ENCODE measurements at regions not wholly inside any gene's neighbourhood (a gene's known extent, or its start where the extent isn't known, plus 50 kb on each side); places are given as distances from the start of the nearest gene placed in this dataset.

DNA sequence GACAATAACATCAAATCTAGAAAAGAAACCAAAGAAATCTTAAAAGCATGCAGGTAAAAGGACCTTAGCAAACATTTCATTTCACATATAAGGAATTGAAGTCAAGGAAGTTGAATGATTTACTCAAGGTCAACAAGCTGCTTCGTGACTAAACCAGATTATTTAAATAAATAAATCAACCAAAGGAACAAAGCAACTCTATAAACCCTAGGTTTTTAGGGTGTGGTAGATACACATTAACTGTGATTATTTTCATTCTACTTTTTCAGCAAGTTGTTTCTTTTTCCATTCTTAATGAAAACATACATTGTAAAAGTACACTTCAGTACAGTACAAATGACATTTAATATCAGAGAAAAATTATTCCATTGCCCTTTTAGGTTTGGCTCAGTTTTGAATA is 382.0 kb upstream of the STEAP1 start:
- Histone ChIP-seq H3K36me3 (no peaks in the 10 kb centered on the region), H3K4me1 (no peaks in the 10 kb centered on the region), H3K27me3 (no peaks in the 10 kb centered on the region), H3K4me3 (no peak overlapping the region), H3K27ac (no peak overlapping the region), H3K9me3 (no peaks in the 10 kb centered on the region)
- no peak for TF ChIP-seq POLR2AphosphoS5 (IDR thresholded peaks at IDR 0.05)
- TF ChIP-seq, protein P1, sequence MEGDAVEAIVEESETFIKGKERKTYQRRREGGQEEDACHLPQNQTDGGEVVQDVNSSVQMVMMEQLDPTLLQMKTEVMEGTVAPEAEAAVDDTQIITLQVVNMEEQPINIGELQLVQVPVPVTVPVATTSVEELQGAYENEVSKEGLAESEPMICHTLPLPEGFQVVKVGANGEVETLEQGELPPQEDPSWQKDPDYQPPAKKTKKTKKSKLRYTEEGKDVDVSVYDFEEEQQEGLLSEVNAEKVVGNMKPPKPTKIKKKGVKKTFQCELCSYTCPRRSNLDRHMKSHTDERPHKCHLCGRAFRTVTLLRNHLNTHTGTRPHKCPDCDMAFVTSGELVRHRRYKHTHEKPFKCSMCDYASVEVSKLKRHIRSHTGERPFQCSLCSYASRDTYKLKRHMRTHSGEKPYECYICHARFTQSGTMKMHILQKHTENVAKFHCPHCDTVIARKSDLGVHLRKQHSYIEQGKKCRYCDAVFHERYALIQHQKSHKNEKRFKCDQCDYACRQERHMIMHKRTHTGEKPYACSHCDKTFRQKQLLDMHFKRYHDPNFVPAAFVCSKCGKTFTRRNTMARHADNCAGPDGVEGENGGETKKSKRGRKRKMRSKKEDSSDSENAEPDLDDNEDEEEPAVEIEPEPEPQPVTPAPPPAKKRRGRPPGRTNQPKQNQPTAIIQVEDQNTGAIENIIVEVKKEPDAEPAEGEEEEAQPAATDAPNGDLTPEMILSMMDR (IDR thresholded peaks at IDR 0.05): no peak
- TF ChIP-seq POLR2A (IDR thresholded peaks at IDR 0.05): no peak
- DNase-seq (ENCODE audit: low spot score in 2 of 2): no peak
- intact Hi-C loops (cut with DNase I; ENCODE audit: low total_unique reads): no loop called here

- intact Hi-C loops (cut with DNase I; ENCODE audit: low total_unique reads): no loop called here
- H3K9me3 ChIP-seq: no peaks in the 10 kb centered on the region
- TF ChIP-seq POLR2AphosphoS5 (IDR thresholded peaks at IDR 0.05) (no peak), POLR2A (IDR thresholded peaks at IDR 0.05) (no peak)
- TF ChIP-seq, protein P1 (IDR thresholded peaks at IDR 0.05): no peak
These were observed 380.7 kb upstream of the STEAP1 start for GRCh38 chr7:89773611-89774010.

DNA sequence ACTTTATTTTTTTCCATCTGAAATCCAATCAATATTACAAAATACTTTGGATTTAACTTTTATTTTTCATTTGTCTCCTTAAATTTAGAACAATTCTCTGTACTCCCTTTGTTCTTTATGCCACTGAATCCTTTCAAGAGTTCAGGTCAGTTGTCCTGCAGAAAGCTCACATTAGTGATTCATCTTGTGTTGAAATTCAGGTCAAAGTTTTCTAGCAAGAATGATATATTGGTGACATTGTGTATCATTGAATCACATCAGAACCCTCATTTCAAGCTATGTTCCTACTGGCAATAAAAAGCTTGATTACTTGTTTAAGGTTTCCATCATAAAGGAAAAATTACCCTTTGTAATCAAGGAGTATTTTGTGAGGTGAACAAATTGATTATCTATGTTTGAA is 378.8 kb upstream of the STEAP1 start:
- no peak for DNase-seq (ENCODE audit: low spot score in 2 of 2)
- H3K4me1 ChIP-seq: no peaks in the 10 kb centered on the region
- H3K9me3 ChIP-seq: no peaks in the 10 kb centered on the region
- H3K27ac ChIP-seq: no peak overlapping the region
- TF ChIP-seq POLR2AphosphoS5 (IDR thresholded peaks at IDR 0.05): no peak
- TF ChIP-seq POLR2A (IDR thresholded peaks at IDR 0.05): no peak
- TF ChIP-seq, protein P1 (IDR thresholded peaks at IDR 0.05): no peak
- no peak overlapping the region for H3K4me3 ChIP-seq
- H3K27me3 ChIP-seq: no peaks in the 10 kb centered on the region
- intact Hi-C loops (cut with DNase I; ENCODE audit: low total_unique reads): no loop called here
- no peaks in the 10 kb centered on the region for H3K36me3 ChIP-seq

More at GRCh38 chr7:89773611-89774010, 380.7 kb upstream of the STEAP1 start:
- Histone ChIP-seq H3K27me3 (no peaks in the 10 kb centered on the region), H3K36me3 (no peaks in the 10 kb centered on the region), H3K4me3 (no peak overlapping the region), H3K27ac (no peak overlapping the region), H3K4me1 (no peaks in the 10 kb centered on the region)
- DNase-seq (ENCODE audit: low spot score in 2 of 2): no peak

DNA sequence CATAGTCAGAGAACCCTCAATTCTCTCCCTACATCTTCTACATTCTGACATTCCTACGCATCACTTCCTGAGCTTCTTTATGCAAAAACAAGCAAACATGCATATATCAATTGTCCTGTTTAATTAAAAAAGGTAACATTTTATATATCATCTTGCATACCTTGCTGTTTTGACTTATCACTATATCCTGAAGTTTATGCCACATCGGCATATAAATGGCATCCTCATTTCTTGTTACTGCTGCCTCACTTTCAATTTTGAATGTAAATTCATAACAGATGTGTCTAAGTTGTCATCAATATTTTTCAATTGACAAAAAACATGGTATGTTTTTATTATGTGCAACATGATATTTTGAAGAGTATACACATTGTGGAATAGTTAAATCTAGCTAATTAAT is 377.3 kb upstream of the STEAP1 start:
- intact Hi-C loops (cut with DNase I; ENCODE audit: low total_unique reads): no loop called here

DNA sequence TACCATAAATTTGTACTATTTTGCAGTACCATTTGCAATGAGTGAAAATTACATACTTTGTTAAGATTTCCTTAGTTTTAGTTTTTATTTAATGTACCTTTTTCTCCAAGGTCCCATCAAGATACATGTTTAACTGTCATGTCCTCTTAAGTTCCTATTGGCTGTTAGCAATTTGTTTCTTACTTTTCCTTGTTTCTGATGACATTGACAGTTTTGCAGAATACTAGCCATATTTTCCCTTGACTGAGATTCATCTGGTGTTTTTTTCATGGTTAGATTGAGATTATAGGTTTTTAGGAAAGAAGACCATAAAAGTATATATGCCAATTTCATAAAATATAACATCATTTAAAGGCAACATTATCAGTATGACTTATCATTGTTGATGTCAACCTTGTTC is 376.8 kb upstream of the STEAP1 start:
- no peak for DNase-seq (ENCODE audit: low spot score in 2 of 2)
- no peak overlapping the region for H3K4me3 ChIP-seq
- H3K27me3 ChIP-seq: no peaks in the 10 kb centered on the region
- TF ChIP-seq POLR2AphosphoS5 (IDR thresholded peaks at IDR 0.05) (no peak), POLR2A (IDR thresholded peaks at IDR 0.05) (no peak)
- TF ChIP-seq, protein P1 (IDR thresholded peaks at IDR 0.05): no peak
- no peaks in the 10 kb centered on the region for H3K9me3 ChIP-seq
- no peak overlapping the region for H3K27ac ChIP-seq
- no peaks in the 10 kb centered on the region for H3K36me3 ChIP-seq
- no peaks in the 10 kb centered on the region for H3K4me1 ChIP-seq
- intact Hi-C loops (cut with DNase I; ENCODE audit: low total_unique reads): no loop called here

More for the DNA sequence above, 377.3 kb upstream of the STEAP1 start:
- no peak for DNase-seq (ENCODE audit: low spot score in 2 of 2)
- Histone ChIP-seq H3K4me1 (no peaks in the 10 kb centered on the region), H3K4me3 (no peak overlapping the region), H3K36me3 (no peaks in the 10 kb centered on the region), H3K27me3 (no peaks in the 10 kb centered on the region), H3K27ac (no peak overlapping the region), H3K9me3 (no peaks in the 10 kb centered on the region)
- TF ChIP-seq, protein P1 (IDR thresholded peaks at IDR 0.05): no peak
- TF ChIP-seq POLR2AphosphoS5 (IDR thresholded peaks at IDR 0.05) (no peak), POLR2A (IDR thresholded peaks at IDR 0.05) (no peak)

Measured in breast epithelium (tissue), 4 donors.